ENCODE measurements at regions not wholly inside any gene's neighbourhood (a gene's known extent, or its start where the extent isn't known, plus 50 kb on each side); places are given as distances from the start of the nearest gene placed in this dataset.
A peak's percentile ranks its signal among the peaks of the same experiment; 100 is the strongest.

- no peak for DNase-seq (ENCODE audit: low read depth)
These were observed 67.6 kb upstream of the CTSC start for GRCh38 chr11:88404932-88405710.

GRCh38 chr11:88404391-88404790 is 66.9 kb upstream of the CTSC start:
- no peak for DNase-seq (ENCODE audit: low read depth)

- DNase-seq (ENCODE audit: low read depth) = no peak
These were observed 65.2 kb upstream of the CTSC start for GRCh38 chr11:88402784-88403183.

- peak; percentile 84 for DNase-seq (ENCODE audit: low read depth)
These were observed 64.7 kb upstream of the CTSC start for GRCh38 chr11:88402192-88402715.

- DNase-seq (ENCODE audit: low read depth) = no peak
These were observed 61.4 kb upstream of the CTSC start for GRCh38 chr11:88398791-88399570.

GRCh38 chr11:88398372-88398771 is 60.8 kb upstream of the CTSC start:
- peak; percentile 24 for DNase-seq (ENCODE audit: low read depth)

GRCh38 chr11:88390254-88390653 is 52.7 kb upstream of the CTSC start:
- no peak for DNase-seq (ENCODE audit: low read depth)

- no peak for DNase-seq (ENCODE audit: low read depth)
These were observed 50.4 kb upstream of the CTSC start for GRCh38 chr11:88387957-88388356.

All from fibroblast of gingiva (primary cell).